ENCODE measurements at regions not wholly inside any gene's neighbourhood (a gene's known extent, or its start where the extent isn't known, plus 50 kb on each side); places are given as distances from the start of the nearest gene placed in this dataset.
"Not testable (repeated sequence)": the region's sequence is repeated elsewhere in the genome, so short reads cannot be mapped to it uniquely, and the experiment has no call there.

- Mint-ChIP-seq H3K36me3 (ENCODE audit: low read depth) (no peaks in the 10 kb centered on the region), H3K4me1 (ENCODE audit: low read depth) (no peaks in the 10 kb centered on the region), H3K27me3 (ENCODE audit: low read depth) (no peaks in the 10 kb centered on the region), H3K4me3 (no peak overlapping the region), H3K9me3 (ENCODE audit: insufficient read depth) (no peaks in the 10 kb centered on the region), H3K27ac (no peak overlapping the region)
- ChIA-PET CTCF (no interaction called here), POLR2A (no interaction called here)
- DNase-seq: no peak
- no peak for ATAC-seq
Measured at GRCh38 chr12:27859648-27860047, 79.6 kb upstream of the MANSC4 start.

- H3K27ac Mint-ChIP-seq; H3K36me3 Mint-ChIP-seq (ENCODE audit: low read depth); ATAC-seq; POLR2A ChIA-PET; H3K9me3 Mint-ChIP-seq (ENCODE audit: insufficient read depth); H3K27me3 Mint-ChIP-seq (ENCODE audit: low read depth); H3K4me3 Mint-ChIP-seq; CTCF ChIA-PET; H3K4me1 Mint-ChIP-seq (ENCODE audit: low read depth); DNase-seq: not testable (repeated sequence)
Measured at GRCh38 chr12:27857006-27857405, 77.0 kb upstream of the MANSC4 start.

- H3K27ac Mint-ChIP-seq: no peak overlapping the region
- DNase-seq: no peak
- H3K36me3 Mint-ChIP-seq (ENCODE audit: low read depth): no peaks in the 10 kb centered on the region
- ChIA-PET POLR2A (no interaction called here), CTCF (no interaction called here)
- ATAC-seq: no peak
- H3K27me3 Mint-ChIP-seq (ENCODE audit: low read depth): peaks cover 13% of the 10 kb centered on the region
- no peaks in the 10 kb centered on the region for H3K4me1 Mint-ChIP-seq (ENCODE audit: low read depth)
- no peak overlapping the region for H3K4me3 Mint-ChIP-seq
- H3K9me3 Mint-ChIP-seq (ENCODE audit: insufficient read depth): peaks cover 3% of the 10 kb centered on the region
Measured at GRCh38 chr12:27852742-27853141, 72.7 kb upstream of the MANSC4 start.

All from activated CD8-positive, alpha-beta T cell treated with anti-CD3 and anti-CD28 coated beads, Interleukin-2, amount 10 ng/mL, durations not matched to agents 7 days and 5 days (primary cell).